Skeletal muscle cell (primary cell): ENCODE measurements at regions not wholly inside any gene's neighbourhood (a gene's known extent, or its start where the extent isn't known, plus 50 kb on each side); places are given as distances from the start of the nearest gene placed in this dataset.

Source experiments
- DNase-seq: peaks from one replicate; pipeline ENCODE4 v3.0.0-alpha.2; 2010; ENCODE audit warnings: low read depth
- H3K4me3 ChIP-seq: 2 replicates; pipeline ENCODE4 v1.5.1; 2011; ENCODE audit warnings: low read depth, mild to moderate bottlenecking, control low read depth, low read length, moderate library complexity

DNA sequence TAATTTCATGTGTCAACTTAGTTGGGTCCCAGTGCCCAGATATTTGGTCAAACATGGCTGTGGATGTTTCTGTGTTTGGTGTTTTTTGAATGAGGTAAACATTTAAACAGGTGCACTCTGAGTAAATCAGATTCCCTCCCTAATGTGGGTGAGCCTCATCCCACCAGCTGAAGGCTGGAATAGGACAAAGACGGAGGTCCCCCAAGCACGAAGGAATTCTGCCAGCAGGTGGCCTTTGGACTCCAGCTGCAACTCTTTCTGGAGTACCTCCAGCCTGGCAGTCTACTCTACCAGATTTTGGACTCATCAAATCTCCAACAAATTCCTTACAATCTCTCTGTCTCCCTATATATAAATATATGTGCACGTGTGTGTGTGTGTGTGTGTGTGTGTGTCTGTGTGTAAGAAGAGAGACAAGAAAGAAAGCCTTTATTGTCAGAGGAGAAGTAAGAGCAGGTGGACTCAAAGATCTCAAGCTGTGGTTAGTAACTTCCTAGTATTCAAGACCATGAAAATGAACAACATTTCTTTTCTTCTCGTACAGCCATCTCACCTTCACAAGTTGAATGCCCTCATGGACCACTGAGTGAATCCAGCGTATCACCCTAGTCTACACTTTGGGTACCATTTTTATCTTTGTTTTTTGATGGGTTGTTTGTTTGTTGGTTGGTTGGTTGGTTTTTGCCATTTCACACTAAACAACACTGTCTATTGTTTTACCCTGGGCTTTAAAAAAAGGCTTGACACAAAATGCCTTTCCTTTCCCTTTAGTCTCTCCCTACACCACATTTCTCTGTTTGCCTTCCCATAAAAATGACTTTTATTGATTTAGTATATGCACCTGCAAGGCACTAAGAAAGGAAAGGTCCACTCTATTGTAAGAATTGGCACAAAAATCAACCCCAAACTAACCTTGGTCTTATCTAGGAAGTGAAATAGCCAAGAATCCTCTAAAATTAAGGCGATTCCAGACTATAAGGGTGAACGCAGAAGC lies 118.7 kb downstream of the TENT4A start:
- no peak overlapping the region for H3K4me3 ChIP-seq
- DNase-seq = no peak

DNA sequence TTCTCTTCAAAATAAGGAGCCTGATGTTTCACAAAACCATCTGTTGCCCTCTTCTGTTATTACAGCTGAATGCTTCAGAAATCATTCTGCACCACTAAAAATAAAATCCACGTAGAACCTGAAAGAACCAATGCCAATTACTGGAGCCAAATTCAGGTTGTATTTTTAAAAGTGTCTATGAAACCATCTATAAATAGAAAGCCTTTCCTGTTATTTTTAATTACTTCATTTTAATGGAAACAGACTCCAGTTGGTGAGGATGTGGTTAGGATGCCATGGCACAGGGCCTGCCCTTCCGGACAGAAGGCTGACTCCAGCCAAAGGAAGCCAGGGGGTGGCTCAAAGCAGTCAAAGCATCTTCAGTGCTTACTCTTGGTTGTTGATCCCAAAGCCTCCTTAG lies 119.8 kb downstream of the TENT4A start:
- H3K4me3 ChIP-seq = no peak overlapping the region
- DNase-seq = no peak

DNA sequence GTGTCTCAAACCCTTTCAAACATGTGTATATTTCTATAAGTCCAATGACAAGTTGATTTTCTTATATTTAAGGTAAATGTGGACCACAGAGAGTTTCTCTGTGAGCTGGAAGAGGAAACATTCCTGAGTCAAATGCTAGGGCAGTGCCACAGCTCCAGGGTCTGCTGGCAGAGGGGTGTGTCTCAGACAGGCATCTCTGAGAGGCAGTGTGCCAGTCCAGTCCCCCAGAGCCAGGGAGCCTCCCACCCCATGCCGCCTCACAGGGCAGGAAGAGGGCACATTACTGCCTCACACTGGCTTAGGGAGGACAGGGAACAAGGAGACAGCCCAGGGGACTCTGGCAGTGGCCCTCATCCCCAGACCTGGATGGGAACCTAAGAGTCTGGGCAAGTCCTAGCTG lies 120.2 kb downstream of the TENT4A start:
- no peak overlapping the region for H3K4me3 ChIP-seq
- DNase-seq = no peak

DNA sequence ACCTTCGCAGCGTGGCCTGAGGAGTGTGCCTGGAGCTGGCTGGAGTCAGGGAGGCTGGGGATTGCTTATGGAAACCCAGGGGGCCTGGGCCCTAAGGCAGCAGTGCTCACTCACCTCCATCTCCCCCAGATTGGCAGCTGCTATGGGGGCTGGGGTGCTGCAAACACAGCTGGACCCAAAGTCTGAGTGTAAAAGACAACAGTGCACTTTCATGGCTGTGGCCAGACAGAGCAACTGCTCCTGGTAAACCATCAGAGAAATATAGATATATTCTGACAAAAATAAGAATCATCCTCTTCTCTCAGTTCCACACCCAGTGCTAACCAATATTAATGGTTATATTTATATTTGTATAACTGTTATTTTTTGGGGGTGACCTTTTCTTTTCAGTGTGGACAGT lies 123.9 kb downstream of the TENT4A start:
- no peak overlapping the region for H3K4me3 ChIP-seq
- DNase-seq = no peak

DNA sequence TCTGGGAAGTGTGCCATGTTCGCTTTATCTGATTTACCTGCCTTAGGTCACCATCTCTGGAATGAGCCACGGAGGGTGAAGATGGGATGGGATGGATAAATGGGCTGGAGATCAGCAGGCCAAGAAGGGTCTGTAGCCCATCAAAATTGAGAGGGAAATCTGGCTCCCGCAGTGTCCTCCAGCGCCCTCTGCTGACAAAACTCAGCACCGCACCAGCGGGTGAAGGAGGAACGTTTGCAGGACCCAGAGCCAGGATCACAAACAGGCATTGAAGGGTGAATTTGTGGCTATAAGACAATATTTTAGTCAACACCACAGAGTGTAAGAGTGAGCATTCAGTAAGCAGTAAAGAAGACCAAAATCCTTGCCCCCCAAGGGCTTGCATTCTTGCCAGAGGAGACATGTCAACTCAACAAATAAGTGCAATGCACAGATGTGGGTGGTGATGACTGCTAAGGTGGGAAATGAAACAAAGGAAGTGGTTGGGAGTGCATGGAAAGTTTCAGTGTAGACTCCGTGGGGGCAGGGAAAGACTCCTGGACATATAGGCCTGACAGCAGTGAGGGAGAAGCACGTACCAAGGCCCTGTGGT lies 124.4 kb downstream of the TENT4A start:
- no peak for DNase-seq
- H3K4me3 ChIP-seq = no peak overlapping the region

DNA sequence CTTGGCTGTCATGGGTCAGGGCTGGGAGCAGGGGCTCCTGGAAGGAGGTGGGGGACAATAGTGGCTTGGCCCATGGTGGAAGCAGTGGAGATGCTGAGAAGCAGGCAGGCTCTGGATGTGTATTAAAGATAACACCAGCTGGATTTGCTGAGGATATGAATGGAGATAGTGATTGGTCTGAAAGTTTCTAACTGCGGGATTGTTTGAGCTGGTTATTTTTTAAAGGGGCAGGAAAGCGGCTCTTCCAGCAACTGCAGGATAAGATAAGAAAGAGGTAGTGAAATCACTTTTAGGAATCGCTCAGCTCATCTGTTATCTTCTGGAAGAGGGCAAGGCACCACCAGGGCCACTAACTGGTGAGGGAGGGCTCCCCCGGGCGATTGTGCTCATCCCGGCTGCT lies 125.5 kb downstream of the TENT4A start:
- DNase-seq = no peak
- no peak overlapping the region for H3K4me3 ChIP-seq

DNA sequence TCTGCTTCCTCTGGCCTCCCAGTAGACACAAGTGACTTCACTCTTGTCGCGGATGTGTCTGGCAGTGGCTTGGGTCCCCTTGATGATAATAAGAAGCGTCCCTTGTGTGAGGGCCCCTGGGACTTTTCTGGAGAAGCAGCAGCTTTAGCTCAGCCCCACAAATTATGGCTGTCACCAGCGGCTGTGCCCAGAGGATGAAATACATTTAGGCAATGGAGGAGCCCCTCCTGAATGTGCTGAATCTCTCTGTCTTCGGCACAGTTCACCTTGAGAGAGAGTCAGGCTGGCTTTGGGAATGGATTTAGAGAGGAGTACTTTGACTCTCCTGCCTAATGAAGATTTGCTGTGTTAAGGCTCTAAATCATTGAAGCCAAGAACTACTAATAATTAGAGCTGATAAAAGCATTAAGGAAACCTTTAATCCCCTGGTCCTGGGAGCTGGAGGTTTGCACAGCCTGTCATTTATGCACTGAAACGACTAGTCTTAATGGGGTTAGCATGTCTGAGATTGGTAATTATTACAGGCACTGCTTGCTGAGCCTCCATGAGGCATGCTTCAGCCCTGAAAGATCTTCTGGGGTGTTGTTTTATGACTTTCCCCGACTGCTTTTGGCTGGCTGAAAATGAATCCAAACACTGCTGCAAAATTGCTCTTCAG lies 127.0 kb downstream of the TENT4A start:
- no peak for DNase-seq

DNA sequence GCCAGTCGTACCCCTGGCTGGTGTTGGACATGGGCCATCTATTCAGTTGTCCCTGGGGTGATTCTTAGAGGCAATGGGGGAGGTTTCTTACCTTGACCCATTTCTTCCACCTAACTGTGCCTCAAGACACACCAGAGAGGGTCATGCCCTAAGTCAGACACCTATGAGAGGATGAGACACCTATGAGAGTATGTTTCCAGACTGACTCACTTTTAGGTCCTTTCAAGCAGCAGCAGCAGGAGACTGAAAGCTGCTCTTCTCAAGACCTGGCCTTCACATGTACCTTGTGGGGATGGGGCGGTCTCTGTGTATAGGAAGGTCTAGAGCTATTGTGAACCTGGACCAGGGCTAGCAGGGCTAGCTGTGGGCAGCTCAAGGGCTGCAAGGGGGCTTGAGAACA lies 130.1 kb downstream of the TENT4A start:
- no peak overlapping the region for H3K4me3 ChIP-seq
- no peak for DNase-seq

More for the DNA sequence above, 127.0 kb downstream of the TENT4A start:
- no peak overlapping the region for H3K4me3 ChIP-seq

DNA sequence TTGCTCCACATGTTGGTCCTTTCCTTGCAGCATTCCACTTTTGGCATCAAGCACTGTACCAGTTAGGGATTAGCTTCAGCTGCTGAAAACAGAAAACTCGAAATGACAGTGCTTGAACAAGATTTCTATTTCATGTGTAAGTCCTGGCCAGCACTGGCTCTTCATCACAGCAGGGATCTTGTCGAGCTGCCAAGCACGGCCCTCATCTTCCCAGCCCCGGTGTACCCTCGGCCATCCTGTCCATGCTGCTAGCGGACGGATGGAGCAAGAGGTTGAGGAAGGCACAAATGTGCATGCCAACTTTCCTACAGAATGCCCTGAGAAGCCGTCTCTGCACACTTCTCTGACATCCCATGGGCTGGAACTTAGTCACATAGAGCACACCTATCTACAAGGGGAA lies 130.6 kb downstream of the TENT4A start:
- H3K4me3 ChIP-seq = no peak overlapping the region
- no peak for DNase-seq

DNA sequence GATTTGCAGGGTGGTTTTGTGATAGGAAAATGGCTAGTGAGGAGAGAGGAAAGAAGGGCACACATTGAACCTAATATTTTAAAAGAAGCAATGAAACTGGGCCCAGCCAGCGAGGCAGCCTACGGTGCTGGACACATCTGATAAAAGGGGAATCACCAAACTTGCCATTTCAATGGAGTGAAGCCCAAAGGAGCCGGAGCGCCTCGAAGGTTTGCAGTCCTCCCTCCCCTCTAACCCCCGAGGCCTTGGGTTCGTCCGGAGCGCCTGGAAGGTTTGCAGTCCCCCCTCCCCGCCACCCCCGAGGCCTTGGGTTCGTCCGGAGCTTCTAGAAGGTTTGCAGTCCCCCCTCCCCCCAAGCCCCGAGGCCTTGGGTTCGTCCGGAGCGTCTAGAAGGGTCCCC lies 132.6 kb downstream of the TENT4A start:
- H3K4me3 ChIP-seq = no peak overlapping the region
- DNase-seq = no peak

DNA sequence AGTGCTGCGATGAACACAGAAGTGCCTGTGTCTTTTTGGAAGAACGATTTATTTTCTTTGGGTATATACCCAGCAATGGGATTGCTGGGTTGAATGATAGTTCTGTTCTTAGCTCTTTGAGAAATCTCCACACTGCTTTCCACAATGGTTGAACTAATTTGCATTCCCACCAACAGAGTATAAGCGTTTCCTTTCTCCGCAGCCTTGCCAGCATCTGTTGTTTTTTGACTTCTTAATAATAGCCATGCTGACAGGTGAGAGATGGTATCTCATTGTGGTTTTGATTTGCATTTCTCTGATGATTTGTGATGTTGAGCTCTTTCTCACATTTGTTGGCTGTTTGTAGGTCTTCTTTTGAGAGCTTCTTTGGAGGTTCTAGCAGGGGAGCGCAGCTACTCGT lies 134.6 kb downstream of the TENT4A start:
- no peak overlapping the region for H3K4me3 ChIP-seq
- DNase-seq = no peak

DNA sequence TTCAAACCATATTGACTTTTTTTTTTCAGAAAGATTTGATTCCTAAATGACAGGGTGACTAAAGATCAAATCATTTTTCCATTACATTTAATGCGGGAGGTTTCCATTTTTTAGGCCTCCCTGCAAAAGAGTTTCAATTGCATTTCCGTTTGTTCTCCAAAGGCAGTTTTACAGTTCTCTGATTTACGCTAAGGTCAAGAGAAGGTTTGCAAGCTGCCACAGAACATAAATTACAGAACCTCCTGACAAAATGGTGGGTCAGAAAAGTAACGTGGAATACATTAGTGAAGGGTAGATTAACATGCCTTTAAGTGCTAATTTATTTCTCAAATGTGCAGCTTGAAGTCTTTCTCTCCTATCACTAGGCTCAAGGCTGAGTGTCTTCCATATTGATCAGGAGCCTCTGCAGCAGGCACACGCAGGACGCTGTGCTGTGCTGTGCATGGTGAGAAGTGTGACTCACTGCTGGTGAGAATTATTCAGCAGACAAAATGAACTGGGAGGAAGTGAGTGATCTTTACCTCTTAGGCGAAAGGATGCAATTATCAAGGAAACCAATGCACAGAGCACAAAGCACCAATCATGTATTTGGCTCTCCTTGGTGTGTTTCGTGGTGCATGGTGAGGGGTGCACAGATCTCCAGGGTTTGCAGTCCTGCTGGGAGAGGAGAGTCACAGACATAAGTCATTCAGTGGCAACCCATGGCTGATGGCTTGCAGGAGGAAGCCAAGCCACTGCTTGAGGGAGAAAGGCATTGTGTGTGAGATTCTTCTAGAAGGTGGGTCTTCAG lies 136.3 kb downstream of the TENT4A start:
- H3K4me3 ChIP-seq = no peak overlapping the region
- DNase-seq = no peak

DNA sequence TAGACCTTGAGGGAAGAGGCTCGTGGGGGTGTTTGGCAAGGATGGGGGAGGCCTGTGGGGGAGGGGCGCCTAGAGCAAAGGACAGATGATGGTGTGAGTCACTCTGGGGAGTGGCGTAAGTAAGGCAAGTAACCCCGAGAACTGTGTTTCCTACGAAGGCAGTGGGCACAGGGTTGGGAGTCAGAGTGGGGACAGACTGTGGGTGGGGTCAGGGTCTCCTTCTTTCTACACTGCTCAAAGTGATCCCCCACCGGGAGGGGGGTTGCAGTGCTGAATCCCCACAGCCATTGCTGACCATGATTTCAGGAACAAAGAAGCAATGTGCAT lies 136.8 kb downstream of the TENT4A start:
- no peak for DNase-seq
- no peak overlapping the region for H3K4me3 ChIP-seq

DNA sequence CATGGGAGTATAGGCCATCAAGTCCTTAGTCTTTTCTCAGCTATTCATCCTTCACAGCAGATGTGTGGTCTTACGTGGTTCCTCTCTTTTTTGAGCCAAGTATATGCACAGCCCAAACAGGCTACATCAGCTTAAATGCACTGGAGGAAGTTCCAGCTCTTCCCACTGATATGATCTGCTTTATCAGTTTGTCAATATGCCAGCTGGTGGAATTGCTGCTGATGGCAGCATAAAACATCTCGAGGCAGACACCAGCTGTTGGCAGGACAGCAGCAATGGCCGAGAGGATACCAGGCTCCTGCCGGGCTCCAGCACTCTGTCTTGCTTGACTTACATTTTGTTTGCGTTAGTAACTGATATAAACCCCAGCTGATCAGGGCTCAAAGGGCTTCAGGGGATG lies 143.4 kb downstream of the TENT4A start:
- H3K4me3 ChIP-seq = no peak overlapping the region

DNA sequence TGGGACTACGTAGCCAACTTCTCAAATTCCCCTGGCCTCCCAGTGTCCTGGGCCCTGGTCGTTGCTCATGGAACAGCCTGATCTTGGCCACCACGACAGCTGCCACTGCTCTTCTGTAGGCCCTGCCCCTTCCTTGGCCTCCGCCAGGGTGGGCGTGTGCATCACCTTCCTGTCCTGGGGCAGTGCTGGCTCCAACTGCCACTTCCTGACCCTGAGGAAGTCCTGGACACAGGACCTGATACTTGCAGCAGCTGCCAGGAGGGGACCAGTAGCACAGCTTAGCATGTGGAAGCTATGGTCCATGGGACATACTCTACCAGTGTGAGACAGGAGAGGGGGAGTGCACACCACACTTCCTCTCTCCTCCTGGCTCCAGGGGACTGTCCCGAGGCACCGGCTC lies 145.2 kb downstream of the TENT4A start:
- no peak for DNase-seq
- no peak overlapping the region for H3K4me3 ChIP-seq

More for the DNA sequence above, 143.4 kb downstream of the TENT4A start:
- DNase-seq = no peak

DNA sequence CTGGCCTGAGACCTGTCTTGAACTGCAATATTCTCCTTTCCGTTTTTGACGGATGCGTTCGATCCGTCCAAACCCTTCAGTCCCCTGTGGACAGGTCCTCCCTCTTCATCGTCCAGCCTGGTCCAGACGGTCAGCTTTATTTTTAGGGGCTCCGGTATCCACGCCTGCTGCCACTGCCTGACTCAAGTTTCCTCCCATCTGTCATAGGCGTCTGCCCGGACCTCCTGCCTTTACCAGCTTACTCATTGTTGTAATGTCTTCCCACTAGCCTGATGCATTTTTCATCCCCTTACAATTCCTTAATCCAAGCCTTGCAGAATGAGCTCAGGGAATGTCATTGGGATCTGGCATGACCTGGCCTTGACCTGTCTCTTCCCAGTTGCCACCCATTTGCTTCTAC lies 145.8 kb downstream of the TENT4A start:
- no peak overlapping the region for H3K4me3 ChIP-seq
- DNase-seq = no peak

DNA sequence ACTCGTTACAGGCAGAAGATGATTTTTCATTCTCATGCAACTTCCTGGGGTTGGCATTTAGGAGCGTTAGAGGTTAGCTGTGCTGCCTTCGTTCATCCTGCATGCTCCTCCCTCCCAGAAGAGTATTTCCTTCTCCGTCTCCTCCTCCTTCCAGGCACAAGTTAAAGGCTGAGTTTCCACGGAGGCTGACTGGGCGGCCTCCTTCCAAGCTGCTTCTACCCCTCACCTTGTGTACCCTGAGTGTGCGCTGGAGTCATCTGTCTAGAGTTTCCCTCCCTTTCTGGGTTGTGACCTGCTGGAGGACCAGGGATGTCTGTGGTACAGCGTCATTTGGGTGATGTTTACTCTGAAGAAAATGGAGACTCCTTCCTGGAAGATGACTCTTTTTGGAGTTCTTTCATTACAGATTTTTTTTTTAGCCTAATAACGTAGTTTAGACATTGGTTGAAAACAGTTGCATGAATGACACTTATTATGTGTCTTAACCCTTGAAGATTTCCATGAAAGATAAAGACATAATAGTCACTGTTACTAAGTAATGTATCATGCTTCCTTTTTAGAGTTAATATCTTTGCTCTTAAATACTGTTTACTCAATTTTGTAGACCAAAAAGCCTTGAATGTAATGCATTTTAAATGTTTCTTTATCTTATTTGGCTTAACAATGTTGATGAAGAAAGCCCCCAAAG lies 146.9 kb downstream of the TENT4A start:
- no peak overlapping the region for H3K4me3 ChIP-seq
- no peak for DNase-seq

DNA sequence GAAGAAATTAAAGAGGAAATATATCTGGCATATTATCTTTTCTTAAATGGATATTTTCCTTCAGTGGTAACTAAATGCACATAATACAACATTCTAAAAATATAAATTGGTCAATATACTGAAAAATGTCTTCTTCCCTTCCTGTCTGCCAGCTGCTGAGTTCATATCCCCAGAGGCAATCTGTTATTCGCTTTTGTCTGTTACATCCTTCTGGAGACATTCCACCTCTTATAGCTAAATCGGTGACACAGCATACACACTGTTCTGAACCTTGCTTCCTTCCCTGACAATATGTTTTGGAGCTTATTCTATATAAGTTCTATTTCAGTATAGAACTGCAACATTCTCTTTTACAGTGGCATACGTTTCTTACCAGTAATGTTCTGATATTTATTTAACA lies 147.8 kb downstream of the TENT4A start:
- H3K4me3 ChIP-seq = no peak overlapping the region

DNA sequence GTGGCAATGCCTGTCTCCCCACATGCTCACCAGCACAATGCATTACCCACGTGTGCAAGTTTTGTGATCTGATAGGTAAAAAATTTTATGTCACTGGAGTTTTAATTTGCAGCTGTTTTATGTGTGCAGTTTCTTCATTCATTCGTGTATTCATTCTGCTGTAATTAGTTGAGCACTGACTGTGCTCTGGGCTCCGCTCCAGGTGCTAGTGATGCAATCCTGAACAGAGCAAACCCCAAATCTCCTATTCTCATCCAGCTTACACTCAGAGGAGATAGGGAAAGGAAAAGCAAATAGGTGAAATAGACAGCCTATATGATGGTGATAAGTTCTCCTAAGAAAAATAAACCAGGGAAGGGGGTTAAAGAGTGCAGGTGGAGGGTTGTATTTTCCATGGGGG lies 148.4 kb downstream of the TENT4A start:
- no peak overlapping the region for H3K4me3 ChIP-seq
- DNase-seq = no peak

More for the DNA sequence above, 147.8 kb downstream of the TENT4A start:
- DNase-seq = no peak
